Ishikawa (cell line): ENCODE measurements at regions not wholly inside any gene's neighbourhood (a gene's known extent, or its start where the extent isn't known, plus 50 kb on each side); places are given as distances from the start of the nearest gene placed in this dataset.

Source experiments
- CEBPB ChIP-seq: IDR thresholded peaks from 2 replicates; pipeline ENCODE4 v1.6.1; 2012
- EGR1 ChIP-seq: IDR thresholded peaks from 2 replicates; pipeline ENCODE4 v1.6.1; 2012
- EP300 ChIP-seq: IDR thresholded peaks from 2 replicates; pipeline ENCODE4 v1.6.1; 2012; ENCODE audit warnings: borderline replicate concordance
- FOXM1 ChIP-seq: IDR thresholded peaks from 2 replicates; pipeline ENCODE4 v1.6.1; 2012; ENCODE audit warnings: low read depth, borderline replicate concordance
- RAD21 ChIP-seq: IDR thresholded peaks from 2 replicates; pipeline ENCODE4 v1.6.1; 2012; ENCODE audit warnings: low read depth
- TAF1 ChIP-seq: IDR thresholded peaks from 2 replicates; pipeline ENCODE4 v1.6.1; 2012; ENCODE audit warnings: low read depth, mild to moderate bottlenecking
- TCF12 ChIP-seq: IDR thresholded peaks from 2 replicates; pipeline ENCODE4 v1.6.1; 2012; ENCODE audit warnings: low read depth
- TEAD4 ChIP-seq: IDR thresholded peaks from 2 replicates; pipeline ENCODE4 v1.6.1; 2012
- YY1 ChIP-seq: IDR thresholded peaks from 2 replicates; pipeline ENCODE4 v1.6.1; 2012; ENCODE audit warnings: low read depth
- TF ChIP-seq, protein P1 (sequence below): IDR thresholded peaks from 2 replicates; pipeline ENCODE4 v1.6.1; 2012

DNA sequence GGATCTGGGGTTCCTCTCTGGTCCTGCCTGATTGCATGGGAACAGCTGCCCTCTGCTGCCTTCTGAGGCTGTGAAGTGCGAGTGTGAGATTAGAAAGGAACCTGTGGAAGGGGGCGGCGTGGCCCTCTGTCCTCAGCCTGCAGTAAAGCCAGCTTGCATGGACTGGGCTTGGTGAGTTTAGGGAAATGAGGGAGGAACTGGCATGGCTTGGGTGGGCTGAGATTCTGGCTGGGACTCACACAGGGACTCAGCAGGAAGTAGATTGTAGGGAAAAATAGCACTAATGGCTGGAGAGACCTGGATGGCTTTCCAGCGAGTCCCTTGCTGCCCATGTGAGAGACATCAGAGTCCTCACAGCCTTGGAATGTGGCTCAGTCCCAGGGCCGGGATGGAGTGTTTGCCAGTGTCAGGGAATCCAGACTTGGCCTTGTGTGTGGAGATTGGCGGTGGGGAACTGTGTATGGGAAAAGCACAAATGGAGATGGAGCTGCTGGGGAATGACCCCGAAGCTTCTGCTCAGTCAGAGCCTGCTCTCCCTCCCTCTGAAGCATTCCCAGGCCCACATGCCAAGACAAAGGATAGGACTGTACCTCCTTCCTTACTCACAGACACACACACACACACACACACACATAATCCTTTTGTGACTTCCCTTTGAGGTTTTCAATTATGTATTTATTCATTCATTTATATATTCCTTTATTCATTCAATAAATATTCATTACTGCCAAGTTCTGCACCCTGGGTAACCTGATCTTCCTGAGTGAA is 115.4 kb downstream of the ACAA2 start:
- TF ChIP-seq EP300 (no peak), FOXM1 (no peak), YY1 (no peak), TAF1 (no peak), CEBPB (no peak), RAD21 (0 out of 2 replicates have a peak, but pooled peaks have one; percentile 15), TEAD4 (peak; percentile 61), EGR1 (no peak), TCF12 (no peak)
- TF ChIP-seq, protein P1, sequence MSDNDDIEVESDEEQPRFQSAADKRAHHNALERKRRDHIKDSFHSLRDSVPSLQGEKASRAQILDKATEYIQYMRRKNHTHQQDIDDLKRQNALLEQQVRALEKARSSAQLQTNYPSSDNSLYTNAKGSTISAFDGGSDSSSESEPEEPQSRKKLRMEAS: no peak; the same call in 1 of the 2 replicates
